Neuronal stem cell (in vitro differentiated cells): ENCODE measurements at regions not wholly inside any gene's neighbourhood (a gene's known extent, or its start where the extent isn't known, plus 50 kb on each side); places are given as distances from the start of the nearest gene placed in this dataset.
"Not testable (repeated sequence)": the region's sequence is repeated elsewhere in the genome, so short reads cannot be mapped to it uniquely, and the experiment has no call there.

Experiments
- DNase-seq: peaks from one replicate; pipeline ENCODE4 v3.0.0-alpha.2; 2013; ENCODE audit warnings: low spot score
- H2AFZ ChIP-seq: one replicate; pipeline ENCODE4 v1.6.1; 2013; ENCODE audit warnings: mild to moderate bottlenecking, low read length, inconsistent platforms
- H2AK5ac ChIP-seq: 2 replicates; pipeline ENCODE4 v1.6.1; 2013; ENCODE audit warnings: low read depth, mild to moderate bottlenecking, inconsistent platforms, low read length, moderate library complexity, mixed read lengths
- H2BK120ac ChIP-seq: 2 replicates; pipeline ENCODE4 v1.6.1; 2013; ENCODE audit warnings: low read depth, mild to moderate bottlenecking, inconsistent platforms, low read length, moderate library complexity, mixed read lengths
- H2BK12ac ChIP-seq: one replicate; pipeline ENCODE4 v1.6.1; 2013; ENCODE audit warnings: low read length, inconsistent platforms
- H2BK15ac ChIP-seq: 2 replicates; pipeline ENCODE4 v1.6.1; 2013; ENCODE audit warnings: mild to moderate bottlenecking, low read length, inconsistent platforms, mixed read lengths
- H2BK5ac ChIP-seq: one replicate; pipeline ENCODE4 v1.6.1; 2013; ENCODE audit warnings: inconsistent platforms, mild to moderate bottlenecking, low read length, moderate library complexity
- H3K14ac ChIP-seq: one replicate; pipeline ENCODE4 v1.6.1; 2013; ENCODE audit warnings: low read length, inconsistent platforms
- H3K18ac ChIP-seq: 2 replicates; pipeline ENCODE4 v1.6.1; 2013; ENCODE audit warnings: low read length, inconsistent platforms
- H3K23ac ChIP-seq: 2 replicates; pipeline ENCODE4 v1.6.1; 2013; ENCODE audit warnings: low read depth, mild to moderate bottlenecking, mixed read lengths, low read length, inconsistent platforms; ENCODE audit not compliant: poor library complexity
- H3K27ac ChIP-seq: replicated peaks from 3 replicates; pipeline ENCODE4 v1.5.1; 2013; ENCODE audit warnings: low read length, inconsistent platforms
- H3K27me3 ChIP-seq, 3 experiments: 2 replicates each; pipeline ENCODE4 v1.6.1; 2013; ENCODE audit warnings: low read length in 3 of 3, mild to moderate bottlenecking in 2 of 3, inconsistent platforms in 1 of 3, low read depth in 1 of 3, mixed read lengths in 1 of 3, moderate library complexity in 1 of 3; ENCODE audit not compliant: control insufficient read depth in 3 of 3, insufficient read depth in 3 of 3
- H3K36me3 ChIP-seq, 2 donors: replicated peaks in 1 of 2; 2 replicates each; pipeline ENCODE4 v1.6.1; 2013; ENCODE audit warnings: low read length in 2 of 2; ENCODE audit not compliant: control insufficient read depth in 2 of 2, insufficient read depth in 2 of 2
- H3K4ac ChIP-seq: 2 replicates; pipeline ENCODE4 v1.6.1; 2013; ENCODE audit warnings: inconsistent platforms, mild to moderate bottlenecking, low read length, moderate library complexity
- H3K4me1 ChIP-seq, 2 donors: 1 replicate in 1 of 2; 2 replicates in 1 of 2; pipeline ENCODE4 v1.6.1; 2013; ENCODE audit warnings: low read length in 2 of 2, low read depth in 1 of 2; ENCODE audit not compliant: control insufficient read depth in 2 of 2, insufficient read depth in 1 of 2
- H3K4me2 ChIP-seq: one replicate; pipeline ENCODE4 v1.6.1; 2013; ENCODE audit warnings: mild to moderate bottlenecking, low read length, inconsistent platforms; ENCODE audit not compliant: insufficient read depth, poor library complexity, severe bottlenecking
- H3K4me3 ChIP-seq, 2 donors: 2 replicates each; pipeline ENCODE4 v1.5.1; 2013; ENCODE audit warnings: low read length in 2 of 2, mild to moderate bottlenecking in 2 of 2, inconsistent platforms in 1 of 2, moderate library complexity in 1 of 2
- H3K79me1 ChIP-seq: one replicate; pipeline ENCODE4 v1.6.1; 2013; ENCODE audit warnings: low read depth, mild to moderate bottlenecking, inconsistent platforms, low read length, moderate library complexity
- H3K9ac ChIP-seq: one replicate; pipeline ENCODE4 v1.6.1; 2013; ENCODE audit warnings: mild to moderate bottlenecking, low read depth, low read length, inconsistent platforms; ENCODE audit not compliant: poor library complexity
- H3K9me3 ChIP-seq, 2 donors: replicated peaks in 1 of 2; 2 replicates each; pipeline versions ENCODE3 to v1.6.1; 2013; ENCODE audit warnings: low read length in 2 of 2, mild to moderate bottlenecking in 2 of 2, inconsistent platforms in 1 of 2, low read depth in 1 of 2, mixed read lengths in 1 of 2, moderate library complexity in 1 of 2; ENCODE audit not compliant: control insufficient read depth in 2 of 2, insufficient read depth in 1 of 2
- H4K8ac ChIP-seq: one replicate; pipeline ENCODE4 v1.6.1; 2013; ENCODE audit warnings: low read depth, mild to moderate bottlenecking, inconsistent platforms, low read length, moderate library complexity
- H4K91ac ChIP-seq: one replicate; pipeline ENCODE4 v1.6.1; 2013; ENCODE audit warnings: low read length, low read depth, mild to moderate bottlenecking, inconsistent platforms; ENCODE audit not compliant: poor library complexity
- whole genome bisulfite sequencing, 2 donors: extraction: QIAGEN DNeasy Blood & Tissue Kit; methylation state at CpG; one replicate each; pipeline ENCODE4 v1.1.7; 2013; ENCODE audit warnings: missing lambda C conversion rate in 2 of 2, mixed read lengths in 1 of 2; ENCODE audit not compliant: insufficient read length in 2 of 2, insufficient replicate concordance in 1 of 2; ENCODE audit errors: extremely low coverage in 2 of 2; 5-methylcytosine and 5-hydroxymethylcytosine counted together

- H3K4me2 ChIP-seq, H3K4me3 ChIP-seq, H3K79me1 ChIP-seq, H3K4me1 ChIP-seq, H3K14ac ChIP-seq, H2AK5ac ChIP-seq, H4K91ac ChIP-seq, H3K36me3 ChIP-seq, H2BK12ac ChIP-seq, H3K27me3 ChIP-seq, H3K9me3 ChIP-seq, H3K18ac ChIP-seq, H2BK120ac ChIP-seq, H3K4ac ChIP-seq, H2AFZ ChIP-seq, H3K23ac ChIP-seq, H2BK5ac ChIP-seq, H4K8ac ChIP-seq, H3K27ac ChIP-seq, H3K9ac ChIP-seq, H2BK15ac ChIP-seq, DNase-seq: not testable (repeated sequence)
- no CpG with 5 or more reads among the region's 1 CpG for WGBS, 2 donors
Observed at GRCh38 chr13:60657586-60657985, 260.6 kb downstream of the TDRD3 start.

GRCh38 chr13:60655256-60655655, 258.2 kb downstream of the TDRD3 start:
- Histone ChIP-seq H3K4ac (no peak overlapping the region), H2BK12ac (no peak overlapping the region), H3K23ac (no peak overlapping the region), H3K79me1 (no peaks in the 10 kb centered on the region), H3K4me2 (no peak overlapping the region), H2BK15ac (no peak overlapping the region), H3K27ac (no peak overlapping the region), H2AFZ (no peak overlapping the region), H3K4me1 (no peaks in the 10 kb centered on the region), H3K14ac (no peak overlapping the region), H2BK5ac (no peak overlapping the region), H4K8ac (no peak overlapping the region), H3K9ac (no peak overlapping the region), H3K36me3 (no peaks in the 10 kb centered on the region), H3K4me3 (no peak overlapping the region), H3K9me3 (no peaks in the 10 kb centered on the region), H4K91ac (no peak overlapping the region), H2BK120ac (no peak overlapping the region), H2AK5ac (no peak overlapping the region), H3K27me3 (no peaks in the 10 kb centered on the region), H3K18ac (no peak overlapping the region)
- no peak for DNase-seq
- WGBS, 2 donors, result no CpG with 5 or more reads among the region's 4 CpGs

- no peak overlapping the region for H3K9ac ChIP-seq
- no peak overlapping the region for H3K27ac ChIP-seq
- no peak overlapping the region for H2AK5ac ChIP-seq
- H3K18ac ChIP-seq, result no peak overlapping the region
- no peak overlapping the region for H3K4me3 ChIP-seq
- H3K14ac ChIP-seq, result no peak overlapping the region
- H3K36me3 ChIP-seq, result no peaks in the 10 kb centered on the region
- H2BK120ac ChIP-seq, result no peak overlapping the region
- DNase-seq, result no peak
- H2AFZ ChIP-seq, result no peak overlapping the region
- no peaks in the 10 kb centered on the region for H3K27me3 ChIP-seq
- no peak overlapping the region for H2BK12ac ChIP-seq
- H3K9me3 ChIP-seq, result no peaks in the 10 kb centered on the region
- H3K4ac ChIP-seq, result no peak overlapping the region
- no peak overlapping the region for H3K4me2 ChIP-seq
- H3K23ac ChIP-seq, result no peak overlapping the region
- no peak overlapping the region for H2BK5ac ChIP-seq
- no peaks in the 10 kb centered on the region for H3K79me1 ChIP-seq
- no peak overlapping the region for H4K91ac ChIP-seq
- no peak overlapping the region for H4K8ac ChIP-seq
- H2BK15ac ChIP-seq, result no peak overlapping the region
- H3K4me1 ChIP-seq, result no peaks in the 10 kb centered on the region
- WGBS, 2 donors, result no CpG with 5 or more reads among the region's 1 CpG
Observed at GRCh38 chr13:60654415-60654814, 257.4 kb downstream of the TDRD3 start.

DNA sequence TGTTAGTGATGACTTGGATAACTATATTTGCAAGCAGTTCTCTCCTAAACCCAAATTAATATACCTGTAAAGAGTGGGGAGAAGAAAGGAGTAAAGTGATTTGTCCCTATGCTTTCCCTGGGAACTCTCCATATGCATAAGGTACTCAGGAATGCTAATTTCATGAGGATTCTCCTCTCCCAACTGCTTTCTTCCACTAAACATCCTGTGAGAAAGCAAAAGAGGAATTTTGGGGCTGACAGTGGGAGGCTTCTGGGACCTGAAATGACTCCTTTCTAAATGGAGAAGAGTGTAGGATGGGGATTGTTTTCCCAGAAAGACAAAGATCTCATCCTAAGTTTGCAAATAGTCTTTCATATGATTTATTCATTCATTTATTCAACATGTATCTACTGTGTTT, 250.5 kb downstream of the TDRD3 start:
- Histone ChIP-seq H3K23ac (no peak overlapping the region), H2AFZ (no peak overlapping the region), H3K27ac (no peak overlapping the region), H2BK120ac (no peak overlapping the region), H3K36me3 (no peaks in the 10 kb centered on the region), H3K14ac (no peak overlapping the region), H2BK5ac (no peak overlapping the region), H3K4me2 (no peak overlapping the region), H2BK12ac (no peak overlapping the region), H4K8ac (no peak overlapping the region), H3K4ac (no peak overlapping the region), H3K4me3 (no peak overlapping the region), H3K18ac (no peak overlapping the region), H3K27me3 (no peaks in the 10 kb centered on the region), H3K9ac (no peak overlapping the region), H3K79me1 (no peaks in the 10 kb centered on the region), H2BK15ac (no peak overlapping the region), H2AK5ac (no peak overlapping the region), H3K9me3 (peaks cover 0 to 2% of the 10 kb centered on the region in 2 donors), H3K4me1 (peaks cover 0 to 2% of the 10 kb centered on the region in 2 donors), H4K91ac (no peak overlapping the region)
- no peak for DNase-seq
